GM21528 (cell line): ENCODE measurements at regions not wholly inside any gene's neighbourhood (a gene's known extent, or its start where the extent isn't known, plus 50 kb on each side); places are given as distances from the start of the nearest gene placed in this dataset.

Experiments
- ATAC-seq: cut with Tn5 transposase; IDR thresholded peaks from one replicate; pipeline ENCODE4 v1.9.1; 2021; ENCODE audit warnings: mild to moderate bottlenecking, moderate library complexity; ENCODE audit not compliant: unreplicated experiment, low FRiP score

DNA sequence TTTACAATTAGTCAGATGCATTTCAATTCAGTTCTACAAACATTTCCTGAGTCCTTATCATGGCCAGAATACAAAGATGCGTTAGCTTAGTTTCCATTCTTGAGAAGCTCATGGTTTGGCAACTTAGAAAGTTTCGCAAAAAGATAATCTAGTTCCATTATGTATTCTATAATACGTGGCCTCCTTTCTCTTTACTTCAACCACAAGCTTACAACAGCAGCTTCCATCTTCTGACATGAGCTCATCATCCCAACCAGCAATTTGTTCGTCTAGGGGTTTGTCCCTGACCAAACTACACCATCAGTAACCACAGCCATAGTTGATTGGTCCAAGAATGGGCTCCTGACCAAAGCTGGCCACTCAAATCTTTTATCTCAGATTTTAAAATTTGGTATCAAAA is 267.6 kb upstream of the TBC1D5 start:
- no peak for ATAC-seq

DNA sequence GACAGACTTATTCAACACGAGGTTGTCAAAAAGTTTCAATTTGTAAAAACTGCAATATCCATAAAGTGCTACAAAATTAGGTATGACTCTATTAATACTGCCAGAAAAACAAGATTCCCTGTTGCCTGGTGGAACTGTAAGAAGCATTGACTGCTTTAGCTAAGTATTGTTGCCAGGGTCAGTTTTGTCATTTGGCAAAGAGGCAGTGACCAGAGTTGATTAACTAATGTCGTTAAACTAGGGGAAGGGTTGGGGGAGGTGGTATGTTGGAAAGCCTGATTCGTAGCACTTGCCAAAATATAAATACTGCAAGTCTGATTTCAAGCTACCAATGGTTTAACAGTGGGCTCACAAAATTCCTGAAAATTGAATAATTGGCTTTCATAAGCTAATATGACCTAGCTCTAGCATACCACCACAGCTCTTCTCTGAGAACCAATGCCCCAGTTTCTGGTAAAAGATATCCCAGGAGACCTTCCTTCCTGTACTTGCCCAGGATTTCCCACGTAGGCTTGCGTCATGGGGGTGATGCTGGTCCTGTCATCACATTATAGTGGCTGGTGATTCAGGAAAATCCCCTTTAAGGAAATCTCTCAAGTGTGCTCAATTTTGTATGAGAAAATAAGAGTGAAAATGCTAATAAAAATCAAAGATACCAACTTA is 266.4 kb upstream of the TBC1D5 start:
- ATAC-seq = no peak

DNA sequence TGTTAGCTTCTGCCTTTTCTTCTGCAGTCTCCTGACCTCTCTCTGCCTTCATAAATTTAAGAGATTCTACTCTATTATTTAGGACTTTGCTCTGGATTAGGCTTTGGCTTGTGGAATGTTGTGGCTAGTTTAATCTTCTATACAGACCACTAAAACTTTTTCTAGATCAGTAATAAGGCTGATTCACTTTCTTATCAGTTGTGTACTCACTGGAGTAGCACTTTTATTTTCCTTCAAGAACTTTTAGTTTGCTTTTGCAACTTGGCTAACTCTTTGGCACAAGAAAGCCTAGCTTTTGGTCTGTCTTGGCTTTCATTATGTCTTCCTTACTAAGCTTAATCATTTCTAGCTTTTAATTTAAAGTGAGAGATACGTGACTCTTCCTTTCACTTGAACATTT is 265.5 kb upstream of the TBC1D5 start:
- no peak for ATAC-seq

DNA sequence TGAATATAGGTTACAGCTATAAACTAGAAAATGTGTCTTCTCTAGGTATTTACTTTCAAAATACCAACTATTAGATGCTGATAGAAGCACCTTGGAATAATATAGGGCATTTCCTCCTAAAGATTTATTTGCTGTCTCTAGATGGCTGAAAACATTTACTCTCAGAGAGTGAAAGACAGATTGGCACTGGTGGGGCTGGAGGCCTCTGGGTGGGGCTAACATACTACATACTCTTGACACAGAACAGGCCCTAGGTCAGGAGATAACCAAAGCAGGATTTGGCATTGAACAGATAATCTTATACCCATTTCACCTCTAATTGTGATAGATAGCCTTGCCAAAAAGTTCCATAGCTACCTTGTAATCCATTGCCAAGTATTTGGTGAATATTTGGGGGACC is 253.3 kb upstream of the TBC1D5 start:
- ATAC-seq = no peak

DNA sequence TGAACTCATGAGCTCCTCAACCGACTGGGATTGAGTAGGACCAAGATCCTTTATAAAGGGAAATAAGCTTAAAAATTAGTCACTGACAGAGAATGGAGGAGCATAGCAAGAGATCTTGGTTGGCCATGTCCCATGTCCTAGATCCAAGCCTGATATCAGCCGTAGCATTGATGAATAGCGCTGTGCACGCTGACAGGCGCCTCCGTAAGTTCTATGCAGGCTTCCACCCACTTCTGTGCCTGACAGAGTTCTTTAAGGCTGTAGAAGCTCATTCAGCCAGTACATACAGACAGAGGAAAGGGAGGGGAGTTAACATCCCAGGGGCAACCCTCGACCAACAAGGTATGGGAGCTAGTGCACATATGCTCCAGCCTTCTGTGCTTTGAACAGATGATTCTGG is 251.7 kb upstream of the TBC1D5 start:
- ATAC-seq = no peak

- ATAC-seq = no peak
Measured at GRCh38 chr3:17990390-17990789, 248.0 kb upstream of the TBC1D5 start.

DNA sequence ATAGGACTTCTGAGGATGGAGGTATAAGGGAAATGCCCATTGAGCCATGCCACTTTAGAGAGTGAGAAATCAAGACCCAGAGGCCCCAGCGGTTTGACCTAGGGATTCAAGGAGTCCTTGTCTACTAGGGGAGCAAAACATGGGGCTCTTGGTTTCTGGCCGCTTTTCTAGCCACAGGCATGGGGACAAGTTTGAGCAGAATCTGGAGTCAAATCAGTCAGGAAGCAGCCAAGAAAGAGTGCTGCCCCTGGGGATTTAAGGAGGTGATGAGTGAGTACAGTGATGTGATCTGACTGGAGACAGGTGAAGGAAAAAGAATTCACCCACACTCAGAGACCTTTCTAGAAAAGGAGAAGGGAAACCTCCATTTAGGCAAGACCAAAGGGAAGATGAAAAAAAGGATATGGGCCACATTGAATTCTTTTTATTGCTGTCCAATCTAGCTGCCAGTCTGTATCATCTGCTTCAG is 244.0 kb upstream of the TBC1D5 start:
- ATAC-seq = no peak

GRCh38 chr3:17985658-17986347 is 243.4 kb upstream of the TBC1D5 start:
- ATAC-seq = no peak

DNA sequence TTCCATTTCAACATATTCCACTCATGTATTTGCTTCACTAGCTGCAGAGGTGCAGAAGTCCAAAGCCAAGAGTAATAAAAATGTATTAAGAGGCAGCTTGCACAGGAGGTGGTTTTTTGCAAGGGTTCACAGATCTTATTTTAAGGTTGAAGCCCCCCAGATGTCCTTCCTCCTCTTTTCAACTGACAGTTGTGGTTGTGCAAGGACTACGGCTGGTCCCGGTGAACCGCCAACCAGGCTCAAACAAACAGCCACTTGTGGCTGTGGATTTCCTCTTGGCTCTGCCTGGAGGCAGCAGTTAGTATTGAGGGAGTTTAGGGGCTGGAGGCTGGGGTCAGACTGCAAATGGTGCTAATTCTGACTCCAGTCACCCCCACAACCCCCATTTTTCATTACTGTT is 240.7 kb upstream of the TBC1D5 start:
- no peak for ATAC-seq

DNA sequence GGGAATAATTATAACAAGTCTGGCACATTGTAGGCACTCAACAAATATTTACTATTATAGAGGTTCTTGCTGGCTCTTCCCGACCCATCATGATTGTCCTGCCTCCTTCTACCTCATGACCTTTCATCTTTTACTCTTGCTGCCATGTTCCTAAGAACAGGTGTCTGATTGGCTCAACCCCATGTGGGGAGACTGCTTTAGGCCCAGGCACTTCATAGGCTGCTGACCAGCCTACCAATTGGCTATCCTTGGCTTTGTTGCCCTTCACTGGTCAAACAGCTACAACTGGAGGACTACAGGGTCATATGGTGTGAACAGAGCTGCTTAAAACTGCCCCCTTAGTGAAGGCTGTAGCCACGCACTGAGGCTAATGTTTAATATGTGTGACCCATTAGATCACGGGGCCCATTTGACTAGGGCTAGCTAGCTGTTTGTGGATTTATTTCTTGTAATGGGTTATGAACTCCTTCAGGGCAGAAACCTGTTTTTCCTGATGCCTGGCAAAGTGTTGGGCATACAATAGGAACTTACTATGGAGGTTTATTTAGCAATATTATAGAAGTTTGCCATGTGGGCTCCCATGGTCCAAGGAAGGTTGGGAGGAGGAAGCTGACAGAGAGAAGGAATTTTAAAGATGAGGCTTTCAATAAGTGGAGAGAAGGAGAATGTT is 239.9 kb upstream of the TBC1D5 start:
- ATAC-seq = no peak

DNA sequence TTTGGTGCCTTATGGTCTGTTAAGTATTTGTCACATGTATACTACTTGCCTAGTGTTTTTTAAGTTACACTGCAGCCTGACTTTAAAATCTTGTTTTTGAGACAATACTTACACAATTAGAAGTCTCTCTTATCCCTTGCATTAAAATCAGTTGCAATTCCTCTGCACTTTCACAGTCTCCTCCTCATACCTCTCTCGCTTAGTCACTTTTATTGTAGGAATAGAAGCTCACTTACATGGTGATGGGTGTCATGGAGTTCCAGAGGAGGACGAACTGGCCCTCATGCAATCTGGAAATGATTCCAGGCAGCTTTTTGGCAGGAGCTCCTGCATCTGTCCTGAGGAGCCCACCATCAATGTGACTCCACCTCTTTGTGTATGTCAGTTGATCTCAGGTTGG is 238.4 kb upstream of the TBC1D5 start:
- ATAC-seq = no peak

GRCh38 chr3:17979911-17980310 is 237.5 kb upstream of the TBC1D5 start:
- no peak for ATAC-seq

- no peak for ATAC-seq
Measured at GRCh38 chr3:17979252-17979651, 236.8 kb upstream of the TBC1D5 start.

GRCh38 chr3:17974206-17974841 is 231.9 kb upstream of the TBC1D5 start:
- ATAC-seq = no peak

DNA sequence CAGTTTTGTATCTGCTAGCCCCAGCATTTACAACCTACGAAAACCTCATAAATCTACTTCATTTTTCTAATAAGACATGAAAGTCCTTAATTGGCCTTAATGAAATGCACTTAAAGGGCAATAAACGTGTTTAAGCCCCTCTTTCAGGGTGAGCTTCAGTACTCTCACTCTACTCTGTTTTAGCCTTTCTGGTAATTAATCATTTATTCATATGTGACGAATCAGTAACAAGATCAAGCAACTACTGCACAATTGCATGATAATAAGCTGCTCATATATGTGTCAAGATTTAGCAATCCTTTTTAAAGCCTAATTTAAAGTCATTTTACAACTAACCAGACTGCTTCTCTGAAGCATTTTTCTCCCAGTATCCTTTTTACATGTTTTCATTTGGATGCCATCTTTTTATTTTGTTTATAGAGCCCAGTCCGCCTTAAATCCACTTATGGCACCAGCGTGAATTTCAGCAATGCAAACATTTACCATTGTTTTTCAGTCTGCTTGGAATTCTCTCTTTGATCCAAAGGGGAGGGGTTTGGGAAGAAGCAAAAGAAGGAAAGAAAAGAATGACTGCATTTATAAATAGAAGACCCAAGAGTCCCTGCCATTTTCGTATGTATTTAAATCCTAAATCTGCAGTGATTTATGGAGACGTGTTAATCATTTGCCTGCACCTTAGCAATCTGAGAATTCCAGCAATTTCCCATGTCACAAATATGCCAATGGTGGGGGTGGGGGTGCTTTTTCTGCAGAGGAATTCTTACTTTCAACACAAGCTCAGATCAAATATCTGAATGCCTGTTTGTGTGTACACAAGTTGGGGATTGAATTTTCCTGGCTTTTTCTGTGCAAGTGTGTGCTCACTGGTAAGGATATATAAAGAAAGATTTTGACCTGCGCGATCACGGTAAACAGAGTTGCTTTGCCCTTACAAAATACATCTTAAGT is 230.8 kb upstream of the TBC1D5 start:
- no peak for ATAC-seq

DNA sequence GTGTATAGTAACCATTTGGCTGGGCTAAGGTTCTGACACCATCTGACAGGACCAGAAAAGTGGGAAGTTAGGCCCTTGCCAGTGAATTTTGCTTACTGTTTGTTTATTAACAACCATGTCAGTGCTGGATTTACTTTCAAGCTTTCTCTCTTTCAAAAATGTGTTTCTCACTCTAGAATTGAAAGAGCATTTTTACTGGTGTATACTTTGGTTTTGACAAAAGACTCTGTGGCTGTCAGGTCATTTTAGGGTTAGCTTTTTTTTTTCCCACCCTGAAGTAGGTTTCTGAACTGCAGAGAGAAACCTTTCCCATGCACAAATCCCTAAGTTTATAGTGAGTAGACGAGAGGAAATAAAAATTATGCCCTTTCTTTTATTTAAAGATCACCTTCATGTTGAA is 230.0 kb upstream of the TBC1D5 start:
- no peak for ATAC-seq

DNA sequence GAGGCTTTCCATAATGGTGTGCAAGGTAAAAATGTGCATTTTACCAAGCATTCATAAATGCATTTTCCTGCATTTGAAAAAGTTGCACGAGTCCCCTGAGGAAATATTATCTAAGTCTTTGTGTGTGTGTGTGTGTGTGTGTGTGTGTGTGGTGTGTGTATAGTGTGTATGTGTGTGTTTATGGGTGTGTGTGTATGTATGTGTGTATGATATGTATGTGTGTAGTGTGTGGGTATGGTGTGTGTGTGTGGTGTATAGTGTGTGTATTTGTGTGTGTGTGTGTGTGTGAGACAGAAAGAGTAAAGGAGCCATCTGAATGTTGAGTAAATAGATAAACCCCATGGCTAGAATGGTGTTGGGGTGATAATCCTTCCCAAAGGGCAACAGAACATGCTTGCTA is 229.6 kb upstream of the TBC1D5 start:
- no peak for ATAC-seq

GRCh38 chr3:17969985-17970568 is 227.6 kb upstream of the TBC1D5 start:
- ATAC-seq = no peak

GRCh38 chr3:17969244-17969643 is 226.8 kb upstream of the TBC1D5 start:
- no peak for ATAC-seq
